Activated naive CD8-positive, alpha-beta T cell treated with anti-CD3 and anti-CD28 coated beads, Interleukin-2, amount 50 U/mL, for 24 hours (primary cell): ENCODE measurements at regions not wholly inside any gene's neighbourhood (a gene's known extent, or its start where the extent isn't known, plus 50 kb on each side); places are given as distances from the start of the nearest gene placed in this dataset.

Experiments used
- ATAC-seq: fragments of 150-1000 bp; cut with Tn5 transposase; one replicate; pipeline ENCODE4 v1.10.0; 2021
- DNase-seq: peaks from one replicate; pipeline ENCODE4 v3.0.0; 2021
- H3K27ac Mint-ChIP-seq: one replicate; pipeline ENCODE4 v1.8.0; 2021; ENCODE audit warnings: mild to moderate bottlenecking, mixed read lengths
- H3K27me3 Mint-ChIP-seq: one replicate; pipeline ENCODE4 v1.8.0; 2021; ENCODE audit warnings: mixed read lengths
- H3K36me3 Mint-ChIP-seq: one replicate; pipeline ENCODE4 v1.8.0; 2021; ENCODE audit warnings: low read depth, mixed read lengths
- H3K4me1 Mint-ChIP-seq: one replicate; pipeline ENCODE4 v1.8.0; 2021; ENCODE audit warnings: mixed read lengths
- H3K4me3 Mint-ChIP-seq: one replicate; pipeline ENCODE4 v1.8.0; 2021; ENCODE audit warnings: mild to moderate bottlenecking, moderate library complexity, mixed read lengths
- H3K9me3 Mint-ChIP-seq: one replicate; pipeline ENCODE4 v1.8.0; 2021; ENCODE audit warnings: mixed read lengths

- ATAC-seq (no peak), DNase-seq (no peak)
- Mint-ChIP-seq H3K9me3 (no peaks in the 10 kb centered on the region), H3K4me3 (no peak overlapping the region), H3K27ac (no peak overlapping the region), H3K27me3 (no peaks in the 10 kb centered on the region), H3K4me1 (peaks cover 16% of the 10 kb centered on the region), H3K36me3 (no peaks in the 10 kb centered on the region)
Measured at GRCh38 chr14:22463763-22464173, 125.3 kb downstream of the DAD1 start.

- Mint-ChIP-seq H3K36me3 (no peaks in the 10 kb centered on the region), H3K4me3 (no peak overlapping the region), H3K9me3 (no peaks in the 10 kb centered on the region), H3K27me3 (no peaks in the 10 kb centered on the region), H3K27ac (no peak overlapping the region), H3K4me1 (peaks cover 15% of the 10 kb centered on the region)
- no peak for DNase-seq
- ATAC-seq = no peak
Measured at GRCh38 chr14:22462923-22463322, 126.1 kb downstream of the DAD1 start.

GRCh38 chr14:22460461-22461195 is 128.4 kb downstream of the DAD1 start:
- Mint-ChIP-seq H3K27me3 (no peaks in the 10 kb centered on the region), H3K27ac (peak overlapping the region; percentile 41), H3K4me3 (no peak overlapping the region), H3K36me3 (no peaks in the 10 kb centered on the region), H3K9me3 (no peaks in the 10 kb centered on the region), H3K4me1 (peaks cover 11% of the 10 kb centered on the region)
- peak; percentile 40 for ATAC-seq
- no peak for DNase-seq

DNA sequence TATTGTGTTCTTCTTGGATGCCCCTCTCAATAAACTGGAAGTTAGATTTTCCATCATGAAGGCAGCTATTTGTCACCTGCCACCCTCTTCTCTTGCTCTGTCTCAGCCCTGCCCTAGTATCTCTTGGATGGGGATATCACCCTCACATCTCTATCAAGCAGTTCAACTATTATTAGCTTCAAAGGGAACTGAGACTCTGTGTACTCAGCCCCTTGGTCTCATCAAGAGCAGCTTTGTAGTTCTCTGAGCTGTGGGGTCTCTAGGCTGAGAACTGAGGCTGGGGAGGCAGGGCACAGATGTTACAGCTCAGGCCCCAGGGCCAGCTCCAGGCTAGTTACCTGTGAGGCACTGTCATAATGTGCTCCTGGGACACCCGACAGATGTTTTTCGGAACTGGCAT is 130.3 kb downstream of the DAD1 start:
- Mint-ChIP-seq H3K36me3 (no peaks in the 10 kb centered on the region), H3K27ac (no peak overlapping the region), H3K4me1 (peaks cover 8% of the 10 kb centered on the region), H3K27me3 (no peaks in the 10 kb centered on the region), H3K9me3 (no peaks in the 10 kb centered on the region), H3K4me3 (peak overlapping the region; percentile 43)
- ATAC-seq (no peak), DNase-seq (no peak)

- Mint-ChIP-seq H3K27ac (no peak overlapping the region), H3K36me3 (no peaks in the 10 kb centered on the region), H3K9me3 (no peaks in the 10 kb centered on the region), H3K4me3 (peak overlapping the region; percentile 32), H3K4me1 (peaks cover 9% of the 10 kb centered on the region), H3K27me3 (no peaks in the 10 kb centered on the region)
- DNase-seq (no peak), ATAC-seq (no peak)
Measured at GRCh38 chr14:22456998-22457594, 131.9 kb downstream of the DAD1 start.

DNA sequence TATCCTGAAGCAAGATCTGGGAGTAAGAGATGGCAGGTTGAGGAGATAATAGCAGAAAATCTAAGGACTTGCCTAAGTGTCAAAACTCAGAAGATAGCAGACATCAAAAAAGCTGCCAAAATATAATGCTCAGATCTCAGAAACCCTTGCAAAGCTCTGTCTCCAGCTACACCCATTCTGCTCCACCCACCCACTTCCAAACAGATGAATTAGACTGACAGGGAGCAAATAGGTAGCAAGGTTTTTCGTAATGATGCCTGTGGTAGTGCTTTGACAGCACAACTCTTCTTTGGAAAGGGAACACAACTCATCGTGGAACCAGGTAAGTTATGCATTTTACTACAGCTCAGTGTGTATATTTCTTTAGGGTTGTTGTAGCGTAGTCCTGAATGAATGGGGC is 132.6 kb downstream of the DAD1 start:
- Mint-ChIP-seq H3K9me3 (no peaks in the 10 kb centered on the region), H3K27ac (no peak overlapping the region), H3K4me1 (peaks cover 8% of the 10 kb centered on the region), H3K27me3 (no peaks in the 10 kb centered on the region), H3K36me3 (no peaks in the 10 kb centered on the region), H3K4me3 (peak overlapping the region; percentile 42)
- ATAC-seq (no peak), DNase-seq (no peak)

DNA sequence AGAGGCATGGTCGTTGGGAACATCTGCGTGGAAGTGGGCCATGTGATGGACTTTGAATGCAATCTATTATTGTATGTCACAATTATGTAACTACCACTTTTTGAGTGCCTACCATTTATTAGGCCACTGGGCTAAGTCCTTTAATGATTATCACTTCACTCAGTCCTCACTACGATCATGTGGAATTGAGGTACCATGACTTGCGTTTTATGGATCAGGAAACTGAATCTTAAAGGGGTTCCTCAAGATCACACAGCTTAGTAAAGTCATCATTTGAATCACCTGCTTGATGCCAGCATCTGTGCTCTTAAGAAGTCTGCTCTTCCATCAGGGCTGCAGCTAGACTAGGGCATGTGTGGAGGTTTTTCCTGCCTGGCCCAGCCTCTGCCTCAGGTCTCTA is 136.7 kb downstream of the DAD1 start:
- Mint-ChIP-seq H3K27me3 (no peaks in the 10 kb centered on the region), H3K27ac (no peak overlapping the region), H3K4me3 (peak overlapping the region; percentile 60), H3K36me3 (no peaks in the 10 kb centered on the region), H3K4me1 (peaks cover 19% of the 10 kb centered on the region), H3K9me3 (no peaks in the 10 kb centered on the region)
- ATAC-seq (no peak), DNase-seq (no peak)

GRCh38 chr14:22450266-22450665 is 138.8 kb downstream of the DAD1 start:
- ATAC-seq (no peak), DNase-seq (no peak)
- Mint-ChIP-seq H3K4me3 (peak overlapping the region; percentile 21), H3K4me1 (peaks cover 19% of the 10 kb centered on the region), H3K27ac (no peak overlapping the region), H3K9me3 (no peaks in the 10 kb centered on the region), H3K36me3 (no peaks in the 10 kb centered on the region), H3K27me3 (no peaks in the 10 kb centered on the region)

- ATAC-seq (no peak), DNase-seq (no peak)
- H3K9me3 Mint-ChIP-seq = no peaks in the 10 kb centered on the region
- peaks cover 19% of the 10 kb centered on the region for H3K4me1 Mint-ChIP-seq
- H3K4me3 Mint-ChIP-seq = peak overlapping the region; percentile 24
- no peaks in the 10 kb centered on the region for H3K27me3 Mint-ChIP-seq
- H3K27ac Mint-ChIP-seq = no peak overlapping the region
- H3K36me3 Mint-ChIP-seq = no peaks in the 10 kb centered on the region
Measured at GRCh38 chr14:22449600-22449905, 139.5 kb downstream of the DAD1 start.

DNA sequence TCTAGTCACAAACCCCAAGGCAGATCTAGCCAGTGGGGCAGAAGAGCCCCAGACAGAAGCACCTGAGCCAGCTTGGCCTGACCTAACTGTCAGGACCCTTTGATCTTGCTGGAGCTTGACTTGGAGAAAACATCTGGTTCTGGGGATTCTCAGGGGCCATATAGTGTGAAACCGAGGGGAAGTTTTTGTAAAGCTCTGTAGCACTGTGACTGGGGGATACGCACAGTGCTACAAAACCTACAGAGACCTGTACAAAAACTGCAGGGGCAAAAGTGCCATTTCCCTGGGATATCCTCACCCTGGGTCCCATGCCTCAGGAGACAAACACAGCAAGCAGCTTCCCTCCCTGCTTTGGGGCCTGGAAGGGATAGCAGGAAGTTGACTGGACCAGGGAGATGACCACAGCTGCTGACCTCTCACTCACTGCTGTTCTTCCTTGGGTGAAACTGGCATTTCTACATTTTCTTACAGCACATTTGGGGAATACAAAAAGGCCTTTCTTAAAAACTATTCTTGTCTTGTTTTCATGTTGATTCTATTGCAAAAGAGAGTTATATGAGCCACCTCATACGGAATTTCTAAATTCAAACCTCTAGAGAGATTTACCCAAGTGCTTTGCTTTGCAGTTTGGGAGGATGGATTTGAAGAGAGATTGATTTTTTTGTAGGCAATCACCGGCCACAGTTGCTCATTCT is 140.0 kb downstream of the DAD1 start:
- no peak for DNase-seq
- ATAC-seq = peak; percentile 20

GRCh38 chr14:22448035-22448904 is 140.8 kb downstream of the DAD1 start:
- H3K4me3 Mint-ChIP-seq = no peak overlapping the region
- no peaks in the 10 kb centered on the region for H3K27me3 Mint-ChIP-seq
- H3K4me1 Mint-ChIP-seq = peaks cover 19% of the 10 kb centered on the region
- no peaks in the 10 kb centered on the region for H3K36me3 Mint-ChIP-seq
- DNase-seq (no peak), ATAC-seq (no peak)
- no peaks in the 10 kb centered on the region for H3K9me3 Mint-ChIP-seq
- H3K27ac Mint-ChIP-seq = peak overlapping the region; percentile 22

More for the DNA sequence above, 140.0 kb downstream of the DAD1 start:
- Mint-ChIP-seq H3K27ac (no peak overlapping the region), H3K4me1 (peaks cover 19% of the 10 kb centered on the region), H3K36me3 (no peaks in the 10 kb centered on the region), H3K27me3 (no peaks in the 10 kb centered on the region), H3K9me3 (no peaks in the 10 kb centered on the region), H3K4me3 (peak overlapping the region; percentile 24)

- H3K4me1 Mint-ChIP-seq = peaks cover 11% of the 10 kb centered on the region
- no peak overlapping the region for H3K4me3 Mint-ChIP-seq
- no peaks in the 10 kb centered on the region for H3K9me3 Mint-ChIP-seq
- H3K36me3 Mint-ChIP-seq = no peaks in the 10 kb centered on the region
- no peaks in the 10 kb centered on the region for H3K27me3 Mint-ChIP-seq
- no peak overlapping the region for H3K27ac Mint-ChIP-seq
- DNase-seq (no peak), ATAC-seq (no peak)
Measured at GRCh38 chr14:22438742-22439141, 150.3 kb downstream of the DAD1 start.

DNA sequence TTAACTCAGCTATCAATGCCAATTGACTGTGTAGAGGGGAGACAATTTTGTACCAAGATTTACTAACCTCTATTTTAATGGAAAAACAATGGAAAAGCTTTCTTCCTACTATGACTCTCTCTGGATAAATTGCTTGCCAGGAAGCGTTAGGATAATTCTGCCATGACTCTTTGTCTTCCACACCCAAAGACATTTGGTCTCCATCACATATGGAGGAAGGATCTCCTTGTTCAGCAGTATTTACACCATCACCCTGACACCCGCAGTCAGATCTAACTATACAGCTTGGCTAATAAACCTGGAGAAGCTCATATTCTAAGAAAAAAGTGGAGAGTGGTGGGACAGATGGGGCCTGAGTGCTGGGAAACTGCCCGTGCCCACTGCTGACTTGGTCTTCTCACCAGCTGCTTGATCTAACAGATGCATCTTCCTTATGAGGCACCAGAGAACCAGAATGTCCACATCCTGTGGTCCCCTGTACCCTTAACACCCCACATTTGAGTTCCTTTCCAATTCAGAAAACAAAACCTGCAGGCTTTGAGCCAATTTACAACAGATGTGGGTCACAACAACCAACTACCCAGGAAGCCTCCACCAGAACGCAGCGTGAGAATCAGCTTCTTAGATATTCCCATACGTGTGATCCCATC is 154.0 kb downstream of the DAD1 start:
- Mint-ChIP-seq H3K4me3 (no peak overlapping the region), H3K9me3 (no peaks in the 10 kb centered on the region), H3K4me1 (peaks cover 21% of the 10 kb centered on the region), H3K27ac (peak overlapping the region; percentile 49), H3K27me3 (no peaks in the 10 kb centered on the region), H3K36me3 (no peaks in the 10 kb centered on the region)
- DNase-seq (no peak), ATAC-seq (no peak)

GRCh38 chr14:22434030-22434429 is 155.0 kb downstream of the DAD1 start:
- no peak overlapping the region for H3K27ac Mint-ChIP-seq
- no peaks in the 10 kb centered on the region for H3K9me3 Mint-ChIP-seq
- no peaks in the 10 kb centered on the region for H3K27me3 Mint-ChIP-seq
- peaks cover 27% of the 10 kb centered on the region for H3K4me1 Mint-ChIP-seq
- DNase-seq (no peak), ATAC-seq (no peak)
- no peak overlapping the region for H3K4me3 Mint-ChIP-seq
- no peaks in the 10 kb centered on the region for H3K36me3 Mint-ChIP-seq
